Stimulated activated naive B cell treated with anti-CD40 and anti-IgM and Interleukin-4, amounts not matched to agents 10 μg/mL and 1 μg/mL and 100 μg/mL, for 72 hours (primary cell): ENCODE measurements at regions not wholly inside any gene's neighbourhood (a gene's known extent, or its start where the extent isn't known, plus 50 kb on each side); places are given as distances from the start of the nearest gene placed in this dataset.

Experiments
- ATAC-seq, 2 donors: fragments of 150-1000 bp; cut with Tn5 transposase; replicated peaks; 2 replicates each; pipeline ENCODE4 v1.10.0; 2021; ENCODE audit warnings: moderate library complexity in 1 of 2
- DNase-seq: peaks from one replicate; pipeline ENCODE4 v3.0.0; 2021
- H3K27ac Mint-ChIP-seq: one replicate; pipeline ENCODE4 v1.8.0; 2022; ENCODE audit warnings: mild to moderate bottlenecking, mixed read lengths
- H3K27me3 Mint-ChIP-seq, 2 donors: one replicate each; pipeline ENCODE4 v1.8.0; 2022; ENCODE audit warnings: mixed read lengths in 2 of 2
- H3K36me3 Mint-ChIP-seq, 2 donors: one replicate each; pipeline ENCODE4 v1.8.0; 2022; ENCODE audit warnings: mixed read lengths in 2 of 2, mild to moderate bottlenecking in 1 of 2
- H3K4me1 Mint-ChIP-seq, 2 donors: one replicate each; pipeline ENCODE4 v1.8.0; 2022; ENCODE audit warnings: mixed read lengths in 2 of 2, mild to moderate bottlenecking in 1 of 2
- H3K4me3 Mint-ChIP-seq, 2 donors: one replicate each; pipeline ENCODE4 v1.8.0; 2022; ENCODE audit warnings: mild to moderate bottlenecking in 2 of 2, mixed read lengths in 2 of 2, moderate library complexity in 1 of 2
- H3K9me3 Mint-ChIP-seq, 2 donors: one replicate each; pipeline ENCODE4 v1.8.0; 2022; ENCODE audit warnings: mixed read lengths in 2 of 2, mild to moderate bottlenecking in 1 of 2

GRCh38 chr15:69991551-69991980, 106.2 kb downstream of the TLE3 start:
- Mint-ChIP-seq H3K27ac (no peak overlapping the region), H3K4me1 (peaks cover 19 to 23% of the 10 kb centered on the region in 2 donors), H3K9me3 (no peaks in the 10 kb centered on the region), H3K27me3 (peaks cover 26 to 36% of the 10 kb centered on the region in 2 donors), H3K4me3 (no peak overlapping the region), H3K36me3 (no peaks in the 10 kb centered on the region)
- ATAC-seq (no peak), DNase-seq (no peak)

- peaks cover 20 to 28% of the 10 kb centered on the region in 2 donors for H3K4me1 Mint-ChIP-seq
- no peak overlapping the region for H3K27ac Mint-ChIP-seq
- no peak for DNase-seq
- H3K4me3 Mint-ChIP-seq: no peak overlapping the region
- no peak for ATAC-seq
- no peaks in the 10 kb centered on the region for H3K36me3 Mint-ChIP-seq
- peaks cover 21 to 29% of the 10 kb centered on the region in 2 donors for H3K27me3 Mint-ChIP-seq
- no peaks in the 10 kb centered on the region for H3K9me3 Mint-ChIP-seq
Measured at GRCh38 chr15:69992348-69992747, 105.4 kb downstream of the TLE3 start.

GRCh38 chr15:69994429-69995205, 103.1 kb downstream of the TLE3 start:
- Mint-ChIP-seq H3K4me3 (no peak overlapping the region), H3K27ac (no peak overlapping the region), H3K27me3 (peaks cover 7 to 20% of the 10 kb centered on the region in 2 donors), H3K36me3 (no peaks in the 10 kb centered on the region), H3K9me3 (no peaks in the 10 kb centered on the region), H3K4me1 (peaks cover 33 to 35% of the 10 kb centered on the region in 2 donors)
- ATAC-seq (peak; percentile 63 to 73), DNase-seq (peak; percentile 18)

- Mint-ChIP-seq H3K4me3 (no peak overlapping the region), H3K36me3 (no peaks in the 10 kb centered on the region), H3K27me3 (peaks cover 0 to 12% of the 10 kb centered on the region in 2 donors), H3K27ac (no peak overlapping the region), H3K9me3 (no peaks in the 10 kb centered on the region), H3K4me1 (peaks cover 26 to 33% of the 10 kb centered on the region in 2 donors)
- ATAC-seq (no peak), DNase-seq (no peak)
Measured at GRCh38 chr15:69996321-69997160, 101.2 kb downstream of the TLE3 start.

- no peak for DNase-seq
- Mint-ChIP-seq H3K27me3 (peaks cover 0 to 14% of the 10 kb centered on the region in 2 donors), H3K36me3 (no peaks in the 10 kb centered on the region), H3K9me3 (no peaks in the 10 kb centered on the region), H3K4me1 (peaks cover 26 to 33% of the 10 kb centered on the region in 2 donors), H3K27ac (no peak overlapping the region), H3K4me3 (no peak overlapping the region)
- ATAC-seq: no peak
Measured at GRCh38 chr15:69997161-69997485, 100.6 kb downstream of the TLE3 start.
